ENCODE measurements at regions not wholly inside any gene's neighbourhood (a gene's known extent, or its start where the extent isn't known, plus 50 kb on each side); places are given as distances from the start of the nearest gene placed in this dataset.

GRCh38 chr12:19880076-19880475, 440.8 kb downstream of the AEBP2 start:
- TF ChIP-seq BHLHE40 (IDR thresholded peaks at IDR 0.05; ENCODE audit: borderline replicate concordance) (no peak), ARNT (IDR thresholded peaks at IDR 0.05) (no peak), SP1 (IDR thresholded peaks at IDR 0.05) (no peak), LEF1 (IDR thresholded peaks at IDR 0.05; ENCODE audit: borderline replicate concordance) (no peak)

Measured in HEK293T (cell line).